ENCODE measurements at regions not wholly inside any gene's neighbourhood (a gene's known extent, or its start where the extent isn't known, plus 50 kb on each side); places are given as distances from the start of the nearest gene placed in this dataset.

DNA sequence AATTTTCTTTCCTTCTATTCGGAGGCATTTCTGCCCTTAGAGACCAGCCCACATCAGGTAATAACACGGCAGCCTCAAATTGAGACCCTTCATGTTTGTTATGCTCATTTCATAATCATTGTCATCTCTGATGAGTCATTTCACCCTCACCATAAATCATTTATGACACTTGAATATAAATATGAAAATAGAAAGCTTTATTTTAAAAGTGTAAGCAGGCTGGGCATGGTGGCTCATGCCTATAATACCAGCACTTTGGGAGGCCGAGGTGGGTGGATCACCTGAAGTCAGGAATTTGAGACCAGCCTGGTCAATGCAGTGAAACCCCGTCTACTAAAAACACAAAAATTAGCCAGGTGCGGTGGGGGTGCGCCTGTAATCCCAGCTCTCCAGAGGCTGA is 57.4 kb upstream of the EGFR start:
- peaks cover 2% of the 10 kb centered on the region; the same call in 1 of the 2 replicates for H3K27me3 ChIP-seq (ENCODE audit: low read length)
- no peaks in the 10 kb centered on the region for H3F3A ChIP-seq (ENCODE audit: insufficient read depth)
- no peaks in the 10 kb centered on the region for H3K79me2 ChIP-seq (ENCODE audit: insufficient read depth, low read length)
- H2AFZ ChIP-seq (ENCODE audit: low read depth, low read length, severe bottlenecking): no peak overlapping the region
- no peak overlapping the region for H3K9ac ChIP-seq (ENCODE audit: low read length)
- H3K4me2 ChIP-seq (ENCODE audit: low read depth, low read length, poor library complexity, severe bottlenecking): no peak overlapping the region
- no peaks in the 10 kb centered on the region for H3K9me2 ChIP-seq (replicated peaks; ENCODE audit: insufficient read depth, low read length)
- H3K36me3 ChIP-seq (ENCODE audit: low read length): no peaks in the 10 kb centered on the region
- no peaks in the 10 kb centered on the region for H4K20me1 ChIP-seq (ENCODE audit: low read depth, low read length)
- no peak overlapping the region for H3K4me3 ChIP-seq (ENCODE audit: insufficient read depth, low read length, poor library complexity, severe bottlenecking)
- no peak for TF ChIP-seq EZH2phosphoT487 (conservative IDR thresholded peaks at IDR 0.05; ENCODE audit: low read length)
- TF ChIP-seq, protein P1, sequence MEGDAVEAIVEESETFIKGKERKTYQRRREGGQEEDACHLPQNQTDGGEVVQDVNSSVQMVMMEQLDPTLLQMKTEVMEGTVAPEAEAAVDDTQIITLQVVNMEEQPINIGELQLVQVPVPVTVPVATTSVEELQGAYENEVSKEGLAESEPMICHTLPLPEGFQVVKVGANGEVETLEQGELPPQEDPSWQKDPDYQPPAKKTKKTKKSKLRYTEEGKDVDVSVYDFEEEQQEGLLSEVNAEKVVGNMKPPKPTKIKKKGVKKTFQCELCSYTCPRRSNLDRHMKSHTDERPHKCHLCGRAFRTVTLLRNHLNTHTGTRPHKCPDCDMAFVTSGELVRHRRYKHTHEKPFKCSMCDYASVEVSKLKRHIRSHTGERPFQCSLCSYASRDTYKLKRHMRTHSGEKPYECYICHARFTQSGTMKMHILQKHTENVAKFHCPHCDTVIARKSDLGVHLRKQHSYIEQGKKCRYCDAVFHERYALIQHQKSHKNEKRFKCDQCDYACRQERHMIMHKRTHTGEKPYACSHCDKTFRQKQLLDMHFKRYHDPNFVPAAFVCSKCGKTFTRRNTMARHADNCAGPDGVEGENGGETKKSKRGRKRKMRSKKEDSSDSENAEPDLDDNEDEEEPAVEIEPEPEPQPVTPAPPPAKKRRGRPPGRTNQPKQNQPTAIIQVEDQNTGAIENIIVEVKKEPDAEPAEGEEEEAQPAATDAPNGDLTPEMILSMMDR (IDR thresholded peaks at IDR 0.05; ENCODE audit: insufficient read depth, low read length, poor library complexity, severe bottlenecking): no peak
- H3K27ac ChIP-seq (ENCODE audit: low read depth, low read length): no peak overlapping the region
- H3K9me3 ChIP-seq (ENCODE audit: insufficient read depth, low read length): no peaks in the 10 kb centered on the region

- no peak overlapping the region for H3K4me2 ChIP-seq (ENCODE audit: low read depth, low read length, poor library complexity, severe bottlenecking)
- H3K4me3 ChIP-seq (ENCODE audit: insufficient read depth, low read length, poor library complexity, severe bottlenecking): no peak overlapping the region
- H2AFZ ChIP-seq (ENCODE audit: low read depth, low read length, severe bottlenecking): no peak overlapping the region
- H3K36me3 ChIP-seq (ENCODE audit: low read length): no peaks in the 10 kb centered on the region
- H3K27me3 ChIP-seq (ENCODE audit: low read length): peaks cover 2% of the 10 kb centered on the region; the same call in 1 of the 2 replicates
- H3K79me2 ChIP-seq (ENCODE audit: insufficient read depth, low read length): no peaks in the 10 kb centered on the region
- H3K9me2 ChIP-seq (replicated peaks; ENCODE audit: insufficient read depth, low read length): no peaks in the 10 kb centered on the region
- H3K9me3 ChIP-seq (ENCODE audit: insufficient read depth, low read length): no peaks in the 10 kb centered on the region
- H3K9ac ChIP-seq (ENCODE audit: low read length): no peak overlapping the region
- no peaks in the 10 kb centered on the region for H4K20me1 ChIP-seq (ENCODE audit: low read depth, low read length)
- TF ChIP-seq, protein P1 (IDR thresholded peaks at IDR 0.05; ENCODE audit: insufficient read depth, low read length, poor library complexity, severe bottlenecking): no peak
- TF ChIP-seq EZH2phosphoT487 (conservative IDR thresholded peaks at IDR 0.05; ENCODE audit: low read length): no peak
- H3F3A ChIP-seq (ENCODE audit: insufficient read depth): no peaks in the 10 kb centered on the region
- H3K27ac ChIP-seq (ENCODE audit: low read depth, low read length): no peak overlapping the region
Measured at GRCh38 chr7:54963155-54963554, 55.7 kb upstream of the EGFR start.

DNA sequence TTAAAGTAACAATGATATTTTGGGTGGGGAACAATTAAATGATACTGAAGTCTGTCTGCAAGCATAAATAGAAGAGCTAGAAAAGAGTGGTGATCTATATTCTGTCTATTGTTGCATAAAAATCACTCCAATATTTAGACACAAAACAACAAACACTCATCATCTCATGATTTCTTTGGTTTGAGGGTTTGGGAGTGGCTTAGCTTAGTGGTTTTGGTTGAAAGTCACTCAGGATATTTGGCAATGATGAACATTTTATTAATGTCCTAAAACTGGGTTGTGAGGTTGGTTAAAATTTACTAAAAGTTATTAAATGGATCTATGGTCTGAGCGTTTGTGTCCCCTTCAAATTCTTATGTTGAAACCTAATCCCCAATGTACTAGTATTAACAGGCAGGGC is 54.7 kb upstream of the EGFR start:
- no peaks in the 10 kb centered on the region for H3K9me2 ChIP-seq (replicated peaks; ENCODE audit: insufficient read depth, low read length)
- H3K4me3 ChIP-seq (ENCODE audit: insufficient read depth, low read length, poor library complexity, severe bottlenecking): no peak overlapping the region
- no peak overlapping the region for H2AFZ ChIP-seq (ENCODE audit: low read depth, low read length, severe bottlenecking)
- H3K36me3 ChIP-seq (ENCODE audit: low read length): no peaks in the 10 kb centered on the region
- no peak overlapping the region for H3K9ac ChIP-seq (ENCODE audit: low read length)
- no peak overlapping the region for H3K4me2 ChIP-seq (ENCODE audit: low read depth, low read length, poor library complexity, severe bottlenecking)
- H3K9me3 ChIP-seq (ENCODE audit: insufficient read depth, low read length): no peaks in the 10 kb centered on the region
- H3K27ac ChIP-seq (ENCODE audit: low read depth, low read length): no peak overlapping the region
- no peak for TF ChIP-seq EZH2phosphoT487 (conservative IDR thresholded peaks at IDR 0.05; ENCODE audit: low read length)
- TF ChIP-seq, protein P1 (IDR thresholded peaks at IDR 0.05; ENCODE audit: insufficient read depth, low read length, poor library complexity, severe bottlenecking): no peak
- no peaks in the 10 kb centered on the region for H3F3A ChIP-seq (ENCODE audit: insufficient read depth)
- H4K20me1 ChIP-seq (ENCODE audit: low read depth, low read length): no peaks in the 10 kb centered on the region
- no peaks in the 10 kb centered on the region for H3K79me2 ChIP-seq (ENCODE audit: insufficient read depth, low read length)
- peaks cover under 1% of the 10 kb centered on the region; the same call in 1 of the 2 replicates for H3K27me3 ChIP-seq (ENCODE audit: low read length)

All from SU-DHL-6 (cell line).